Skin of body (tissue), 1 donor: ENCODE measurements at regions not wholly inside any gene's neighbourhood (a gene's known extent, or its start where the extent isn't known, plus 50 kb on each side); places are given as distances from the start of the nearest gene placed in this dataset.

ENCODE experiments used
- DNase-seq: peaks from one replicate; lab custom pipeline; 2025; lab: John Stamatoyannopoulos, UW

DNA sequence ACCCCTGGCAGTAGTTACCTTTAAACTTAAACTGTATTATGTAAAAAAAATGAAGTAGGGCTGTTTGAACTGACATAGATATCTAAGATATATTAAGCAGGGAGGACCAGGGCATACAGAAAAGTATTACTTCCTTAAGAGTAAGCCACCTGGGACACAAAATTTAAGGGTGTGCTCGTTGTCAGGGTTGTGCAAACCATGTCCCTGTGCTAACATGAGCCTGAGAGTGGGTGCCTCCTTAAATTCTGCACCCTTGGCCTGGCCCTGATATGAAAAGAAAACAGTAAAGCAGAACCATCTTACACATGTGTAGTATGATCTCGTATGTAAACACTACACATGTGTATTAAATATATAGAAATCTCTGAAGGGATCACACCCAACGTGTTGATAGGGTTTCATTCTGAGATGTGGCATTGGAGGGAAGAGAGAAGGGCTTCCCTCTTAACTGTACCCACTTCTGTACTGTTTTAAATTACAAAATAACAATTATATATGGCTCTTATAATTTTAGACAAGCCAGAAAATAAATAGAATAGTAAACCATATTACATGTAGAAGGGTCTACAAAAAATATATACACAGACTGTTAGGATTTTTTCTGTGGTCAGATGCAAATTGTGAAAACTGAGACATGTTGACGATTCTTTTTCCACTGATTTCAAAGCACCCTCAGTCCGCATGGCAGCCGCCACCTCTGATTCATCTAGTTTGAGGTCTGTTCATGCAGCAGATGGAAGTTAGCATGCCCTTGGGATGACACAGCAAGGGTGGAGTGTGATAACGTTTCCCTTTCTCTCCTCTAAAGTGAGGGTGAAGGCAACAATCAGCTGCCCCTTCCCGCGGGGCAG, 400.8 kb upstream of the PROK2 start:
- DNase-seq: no peak

DNA sequence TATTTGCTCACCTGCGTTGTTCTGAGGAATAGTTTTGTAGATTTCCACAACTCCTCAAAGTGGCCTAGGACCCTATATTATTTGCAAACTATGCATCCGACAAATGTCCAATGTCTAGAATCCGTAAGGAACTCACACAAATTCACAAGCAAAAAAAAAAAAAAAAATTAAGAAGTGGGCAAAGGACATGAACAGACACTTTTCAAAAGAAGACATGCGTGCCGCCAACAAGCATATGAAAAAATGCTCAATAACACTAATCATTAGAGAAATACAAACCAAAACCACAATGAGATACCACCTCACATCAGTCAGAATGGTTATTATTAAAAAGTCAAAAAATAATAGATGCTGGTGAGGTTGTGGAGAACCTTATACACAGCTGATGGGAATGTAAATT, 398.5 kb upstream of the PROK2 start:
- no peak for DNase-seq

DNA sequence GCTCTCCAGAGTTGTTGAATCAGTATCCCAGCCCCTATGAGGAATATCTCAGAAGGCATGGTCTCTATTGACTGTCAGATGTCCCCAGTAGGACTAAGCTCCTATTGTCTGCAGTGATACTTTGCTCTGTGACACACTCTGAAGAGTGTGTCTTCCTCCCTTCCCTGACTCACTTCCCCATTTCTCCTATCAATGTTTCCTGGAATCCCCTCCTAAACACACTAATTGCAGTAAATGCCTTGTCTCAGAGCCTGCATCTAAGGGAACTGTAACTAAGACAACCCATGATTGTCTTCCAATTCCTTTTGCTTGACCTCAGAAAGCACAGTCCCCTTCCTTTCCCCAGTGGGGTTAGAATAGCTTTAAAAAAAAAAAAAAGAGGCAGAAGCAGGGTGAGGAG, 397.3 kb upstream of the PROK2 start:
- DNase-seq: no peak

DNA sequence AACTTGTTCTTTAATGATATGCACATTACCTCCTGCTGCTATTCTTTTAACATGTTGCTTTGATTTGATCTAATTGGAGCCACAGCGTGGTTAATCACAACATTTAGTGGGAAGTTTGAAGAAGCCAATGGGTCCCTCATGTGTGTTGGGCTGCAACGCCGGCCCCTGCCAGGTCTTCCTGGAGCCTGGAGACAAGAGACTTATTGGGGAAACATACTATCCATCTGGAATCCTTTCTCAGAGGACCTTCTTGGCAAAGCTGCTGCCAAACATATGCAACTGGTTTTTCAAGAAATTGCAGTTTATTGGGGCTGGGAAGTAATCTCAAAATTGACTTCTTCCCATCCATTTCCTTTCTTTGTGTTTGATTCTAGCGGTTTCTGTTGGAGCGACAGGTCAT, 396.3 kb upstream of the PROK2 start:
- peak; percentile 95 for DNase-seq

DNA sequence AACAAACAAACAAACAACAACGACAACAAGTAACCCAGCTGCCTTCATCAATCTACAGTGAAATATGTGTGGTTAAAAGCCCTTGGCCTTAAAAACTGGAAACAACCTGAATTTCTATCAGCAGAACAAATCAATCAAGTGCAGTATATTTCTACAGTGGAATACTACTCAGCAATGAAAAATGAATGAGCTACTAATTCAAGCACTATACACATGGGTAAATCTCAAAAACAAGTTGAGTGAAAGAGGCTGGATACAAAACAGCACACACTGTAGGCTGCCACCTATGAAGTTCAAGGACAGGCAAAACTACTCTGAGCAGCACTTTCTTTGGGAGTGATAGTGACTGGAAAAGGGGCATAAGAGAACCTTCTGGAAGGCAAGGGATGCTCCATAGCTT, 395.5 kb upstream of the PROK2 start:
- DNase-seq: no peak

DNA sequence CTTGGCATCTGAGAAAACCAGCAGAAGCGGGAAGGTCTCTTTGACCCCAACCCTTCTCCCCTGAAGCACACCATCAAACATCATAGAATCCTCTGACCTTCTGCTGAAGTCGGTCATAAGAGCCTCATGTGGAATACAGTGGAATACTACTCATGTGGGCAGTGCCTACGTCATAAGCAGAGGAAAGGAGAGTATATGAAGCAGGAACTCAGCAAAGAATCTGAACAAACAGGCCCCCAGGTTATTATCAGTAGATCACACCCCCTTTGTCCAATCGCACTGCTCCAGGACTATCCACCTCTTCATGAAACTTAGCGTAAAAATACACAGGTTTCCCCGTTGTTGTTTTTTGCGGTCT, 394.1 kb upstream of the PROK2 start:
- DNase-seq: no peak

DNA sequence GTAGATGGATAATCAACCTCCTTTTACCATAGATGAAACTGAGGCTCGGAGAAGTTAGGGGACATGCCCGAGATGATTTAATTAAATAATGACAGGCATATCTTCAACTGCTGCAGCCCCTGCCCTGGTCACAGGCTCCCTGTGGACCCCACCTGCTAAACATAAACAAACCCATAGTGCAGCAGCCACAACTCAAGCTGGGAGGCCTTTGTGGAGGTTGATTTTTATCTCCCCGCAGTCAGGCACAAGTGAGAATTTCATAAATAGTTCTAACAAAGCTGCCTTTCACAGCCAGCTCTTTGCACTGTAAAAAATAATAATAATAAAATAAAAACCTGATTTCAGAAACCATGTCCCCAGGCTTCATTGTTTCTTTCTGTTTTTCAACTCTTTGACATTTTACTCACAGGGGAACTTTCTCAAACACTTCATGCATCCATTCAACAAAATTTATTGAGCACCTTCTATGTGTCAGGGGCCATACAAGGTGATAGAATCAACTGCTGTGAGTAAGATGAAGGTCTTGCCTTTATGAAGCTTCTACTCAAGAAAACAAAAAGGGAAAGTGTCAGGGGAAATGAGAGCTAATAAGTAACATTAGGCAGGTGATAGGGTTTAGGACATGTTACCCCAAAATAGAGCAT, 393.6 kb upstream of the PROK2 start:
- DNase-seq: no peak

DNA sequence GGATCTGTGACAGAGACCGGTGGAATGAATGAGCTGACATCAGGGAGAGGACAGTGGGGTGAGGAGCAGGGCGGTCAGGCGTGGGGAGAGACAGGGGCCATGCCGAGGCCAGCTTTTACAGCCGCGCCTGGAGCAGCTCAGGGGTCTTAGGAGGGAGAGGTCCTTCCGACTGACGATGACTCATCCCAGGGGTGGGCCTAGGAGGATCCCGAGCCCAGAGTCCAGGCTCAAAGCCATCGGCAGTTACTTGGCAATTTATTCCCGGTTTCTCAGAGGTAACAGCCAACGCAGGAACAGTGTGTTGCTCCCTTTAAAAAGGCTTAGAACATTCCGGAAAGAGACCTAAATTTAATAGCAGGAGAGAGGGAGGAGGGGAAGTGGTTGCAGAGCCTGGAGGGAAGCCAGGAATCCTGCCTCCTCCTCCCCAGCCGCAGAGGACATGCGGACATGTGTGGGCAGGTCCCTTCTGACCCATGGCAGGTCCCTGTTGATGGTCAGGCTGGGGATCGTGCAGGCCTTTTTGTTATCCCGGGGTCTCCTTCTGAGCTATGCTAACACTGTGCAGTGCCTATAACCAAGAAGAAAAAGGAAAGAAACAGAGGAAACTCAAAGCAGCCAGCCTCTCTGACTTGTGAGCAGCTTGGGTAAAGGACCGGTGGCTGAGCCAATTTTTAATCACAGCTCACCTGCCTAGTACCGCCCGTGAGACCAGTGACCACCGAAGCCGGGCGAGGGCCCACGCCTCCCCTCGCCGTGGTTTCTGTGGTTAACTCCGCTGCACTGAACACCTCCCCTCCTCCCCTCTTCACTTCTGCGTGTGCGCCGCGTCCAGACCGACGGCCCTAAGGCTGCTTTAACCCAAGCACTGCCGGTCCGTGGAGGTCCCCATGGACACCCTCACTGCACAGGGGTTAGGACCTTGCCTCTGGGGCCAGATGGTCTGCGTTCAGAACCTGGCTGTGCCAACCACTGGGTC, 392.4 kb upstream of the PROK2 start:
- DNase-seq: peak; percentile 29

DNA sequence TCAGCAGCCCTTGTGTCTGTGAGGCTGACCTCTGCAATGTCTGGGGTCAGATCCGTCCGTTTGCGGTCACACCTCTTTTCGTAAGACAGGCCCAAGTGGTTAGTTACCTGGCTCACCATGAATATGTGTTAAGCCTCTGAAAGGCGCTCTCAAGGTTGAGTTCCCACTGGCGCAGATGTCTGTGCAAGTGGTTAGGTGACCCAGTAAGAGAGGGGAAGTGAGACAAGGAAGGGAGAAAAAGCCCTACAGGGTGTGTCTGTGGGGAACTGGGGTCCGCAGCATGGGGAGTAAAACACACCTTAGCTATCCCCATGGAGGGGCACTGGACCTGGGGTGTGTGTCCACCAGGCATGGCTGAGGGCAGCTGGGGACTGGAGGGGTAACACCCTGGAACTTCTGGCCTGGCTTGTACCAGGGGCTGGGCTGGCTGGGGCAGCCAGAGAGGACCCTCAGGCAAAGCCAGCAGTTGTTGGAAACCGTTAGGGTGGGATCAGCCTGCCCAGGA, 391.6 kb upstream of the PROK2 start:
- DNase-seq: no peak

DNA sequence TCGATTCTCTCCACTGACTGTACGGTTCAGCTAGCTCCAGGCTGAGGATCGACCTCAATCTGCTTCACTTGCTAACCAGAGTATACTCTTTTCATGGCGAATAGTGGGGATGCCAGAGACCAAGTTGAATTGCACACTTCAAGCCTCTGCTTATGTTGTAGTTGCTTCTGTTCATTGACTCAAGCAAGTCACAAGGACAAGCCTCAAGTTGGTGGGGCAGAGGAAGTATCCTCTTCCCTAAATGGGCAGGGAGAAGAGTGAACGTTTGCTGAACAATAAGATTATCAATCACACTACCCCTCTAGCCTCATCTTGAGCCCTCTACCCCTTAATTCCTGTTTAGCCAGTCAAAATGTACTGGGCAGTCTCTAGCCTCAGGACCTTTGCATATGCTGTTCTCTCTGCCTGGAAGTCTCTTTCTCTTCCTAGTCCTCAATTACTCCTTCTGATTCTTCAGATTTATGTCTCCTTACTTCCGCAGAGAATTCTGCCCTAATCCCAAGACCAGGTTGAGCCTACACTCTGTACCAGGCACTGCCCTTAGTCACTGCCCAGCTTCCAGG, 390.4 kb upstream of the PROK2 start:
- DNase-seq: no peak

DNA sequence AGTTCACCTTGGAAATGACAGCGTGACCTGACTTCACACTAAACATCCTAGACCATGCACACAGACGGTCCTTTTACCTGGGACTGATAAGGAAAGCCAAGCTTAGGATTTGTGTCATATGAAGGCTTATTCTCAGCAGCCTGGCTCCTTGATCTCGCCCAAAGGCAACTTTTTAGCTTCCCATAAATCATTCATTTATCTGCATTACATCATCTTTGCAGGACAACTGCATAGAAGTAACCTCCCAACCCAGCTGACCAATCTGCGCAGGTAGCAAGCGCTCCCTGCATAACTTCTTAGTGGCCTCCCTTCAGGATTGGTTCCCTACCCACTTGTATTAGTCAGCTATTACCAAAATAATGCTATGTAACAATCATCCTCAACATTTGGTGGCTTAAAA, 389.9 kb upstream of the PROK2 start:
- DNase-seq: no peak

DNA sequence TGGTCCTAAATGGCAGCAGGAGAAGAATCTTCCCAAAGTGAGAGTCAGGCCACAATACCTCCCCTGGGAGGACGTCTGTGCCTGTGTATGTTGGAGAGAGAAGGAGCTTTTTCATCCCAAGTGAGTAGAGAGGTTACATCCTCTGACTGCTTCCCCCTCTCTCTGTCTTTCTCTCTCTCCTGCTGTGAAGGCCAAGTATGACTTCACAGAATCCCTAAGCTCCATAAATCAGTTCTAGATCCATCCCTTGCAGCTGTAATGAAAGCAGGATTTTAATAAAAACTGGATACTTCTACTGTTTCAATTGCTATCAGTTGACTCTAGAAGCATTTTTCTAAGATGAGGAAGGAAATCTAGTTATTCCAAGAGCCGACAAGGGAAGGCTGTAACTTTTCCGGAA, 389.1 kb upstream of the PROK2 start:
- DNase-seq: peak; percentile 90

DNA sequence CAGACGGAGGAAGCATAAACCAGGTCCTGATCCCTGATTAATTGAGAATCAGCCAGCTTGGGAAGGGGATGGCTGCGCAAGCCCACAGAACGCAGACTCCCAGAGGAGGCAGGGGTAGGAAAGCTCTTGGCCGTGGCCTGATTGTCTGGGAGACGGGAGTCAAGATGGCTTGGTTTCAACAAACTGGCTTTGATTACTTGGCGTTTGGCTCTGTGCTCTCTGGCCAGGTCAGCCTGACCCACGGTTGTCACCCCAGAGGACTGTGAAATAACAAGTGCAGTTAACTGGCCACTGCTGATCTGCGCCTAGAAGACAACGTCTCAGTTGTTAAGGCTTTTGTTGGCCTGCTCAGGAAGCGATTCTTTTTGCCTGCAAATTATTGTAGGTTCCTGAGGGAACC, 387.0 kb upstream of the PROK2 start:
- DNase-seq: no peak

DNA sequence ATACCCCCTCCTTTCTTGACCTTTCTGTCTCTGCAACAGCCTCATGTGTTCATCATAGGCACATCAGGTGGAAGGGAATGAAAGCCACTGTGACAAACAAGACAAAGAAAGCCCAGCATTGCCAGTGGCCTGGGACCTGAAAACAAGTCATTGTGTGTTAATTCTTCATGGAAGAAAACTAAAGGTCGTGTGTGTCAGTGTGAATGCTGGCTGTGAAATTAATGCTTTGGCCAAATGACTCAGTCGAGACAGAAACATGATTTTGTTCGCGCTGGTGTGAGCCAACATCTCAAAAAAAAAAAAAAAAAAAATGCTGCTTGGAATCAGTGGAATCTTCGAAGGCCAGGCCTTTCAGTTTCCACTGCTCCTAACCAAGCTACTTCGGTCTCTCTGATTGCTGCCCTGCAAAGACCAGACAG, 386.5 kb upstream of the PROK2 start:
- DNase-seq: peak; percentile 39

DNA sequence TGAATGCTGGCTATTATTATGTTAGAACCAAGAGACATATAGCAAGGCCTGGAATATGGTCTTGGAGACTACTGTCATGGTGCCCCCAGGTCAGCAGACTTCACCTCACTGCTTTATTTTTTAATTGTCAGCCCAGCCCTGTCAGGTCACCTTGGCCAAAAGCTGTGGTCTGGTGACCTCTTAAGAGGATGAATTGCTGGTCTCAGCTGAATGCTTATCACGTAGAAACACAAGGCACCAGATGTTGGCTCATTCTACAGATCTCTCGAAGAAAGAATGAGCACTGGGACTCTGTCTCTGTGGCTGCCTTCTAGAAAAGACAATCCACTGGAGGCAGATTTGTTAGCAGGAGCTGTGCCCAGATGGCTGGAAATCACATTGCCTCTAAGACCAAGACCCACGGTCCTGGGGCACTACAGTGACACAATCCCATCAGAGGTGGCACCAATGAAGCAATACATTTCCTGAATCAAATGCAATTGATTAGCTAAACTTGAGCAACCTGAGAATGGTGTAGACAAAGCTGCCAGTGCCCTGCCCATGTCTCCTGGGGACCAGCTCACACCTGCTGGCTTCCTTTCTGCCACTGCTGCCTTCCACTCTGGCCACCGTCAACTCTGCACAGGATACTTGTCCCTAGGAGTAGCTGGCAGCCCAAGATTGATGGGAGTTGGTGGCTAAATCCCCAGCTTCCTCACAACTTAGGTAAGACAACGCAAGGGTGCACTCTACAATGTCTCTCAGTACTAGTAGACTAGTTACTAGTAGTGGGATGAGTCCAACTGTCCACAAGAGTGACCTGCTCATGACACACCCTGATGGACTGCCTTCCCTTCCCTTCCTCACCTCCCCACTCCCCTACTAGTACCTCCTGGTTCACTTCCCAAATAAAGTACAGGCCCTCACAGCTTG, 384.9 kb upstream of the PROK2 start:
- DNase-seq: no peak

DNA sequence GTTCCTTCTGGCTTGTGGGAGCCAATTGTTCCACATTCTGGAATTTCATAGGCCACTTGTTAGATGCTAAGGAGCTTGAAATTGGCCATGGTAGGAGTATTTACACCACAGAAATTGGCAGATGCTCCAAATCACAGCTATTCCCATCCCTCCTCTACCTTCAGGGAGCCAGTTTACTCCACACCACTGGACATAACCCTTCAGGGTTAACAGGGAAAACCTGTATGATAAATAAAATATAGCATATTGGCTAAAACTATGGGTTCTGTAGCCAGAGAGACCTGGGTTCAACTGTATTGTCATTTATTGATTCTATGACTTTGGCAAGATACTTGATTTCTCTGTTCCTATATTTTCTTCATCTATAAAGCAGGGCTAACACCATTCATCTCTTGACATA, 384.2 kb upstream of the PROK2 start:
- DNase-seq: no peak

DNA sequence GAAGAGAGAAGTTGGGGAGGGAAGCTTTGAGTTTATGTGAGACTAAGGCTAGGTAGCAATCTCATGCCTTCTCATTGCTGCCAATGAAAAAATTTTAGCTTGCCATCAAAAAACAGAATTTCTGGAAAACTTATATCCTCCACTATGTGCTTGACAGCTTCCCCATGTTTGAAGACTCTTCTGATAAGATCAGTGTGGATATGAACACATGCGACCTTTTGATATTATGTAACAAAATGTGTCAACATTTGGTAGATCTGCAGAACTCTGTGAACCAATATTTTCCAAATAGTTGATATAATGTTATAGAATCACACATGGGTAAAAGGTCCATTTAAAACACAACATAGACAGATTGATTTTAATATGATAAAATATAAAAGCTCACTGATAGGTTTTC, 380.9 kb upstream of the PROK2 start:
- DNase-seq: no peak

DNA sequence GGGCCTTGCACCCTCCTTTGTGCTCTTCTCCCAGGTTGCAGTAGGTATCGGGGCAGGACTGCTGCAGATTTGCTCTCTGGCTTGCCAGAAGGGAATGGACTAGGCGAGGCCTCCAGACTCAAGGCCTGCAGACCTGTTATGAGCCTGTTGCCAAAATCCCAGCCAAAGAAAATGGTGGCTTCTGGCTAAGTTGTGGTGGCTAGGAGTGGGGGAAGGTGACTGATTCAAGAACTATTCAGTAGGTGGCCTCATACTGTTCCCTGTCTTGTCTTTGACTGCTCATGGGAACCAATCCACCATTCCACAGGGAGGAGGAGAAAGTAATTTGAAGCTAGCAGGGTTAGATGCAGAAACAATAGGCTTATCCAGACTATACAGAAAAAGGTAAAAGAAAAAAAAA, 380.4 kb upstream of the PROK2 start:
- DNase-seq: no peak

DNA sequence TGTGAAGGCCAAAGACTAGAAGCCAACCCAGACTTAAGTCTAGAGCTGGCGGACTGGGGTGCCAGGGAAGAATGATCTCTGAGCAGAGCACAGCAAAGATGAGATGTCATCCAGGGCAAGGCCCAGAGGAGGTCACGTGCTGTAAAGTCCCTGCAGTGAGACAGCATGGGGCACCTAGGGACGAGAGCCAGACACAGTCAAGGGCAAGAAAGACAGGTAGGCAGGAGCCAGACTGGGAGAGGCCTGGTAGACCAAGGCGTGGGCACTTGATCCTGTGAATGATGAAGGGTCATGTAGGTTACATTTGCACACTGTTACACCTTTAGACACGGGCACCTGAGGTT, 379.7 kb upstream of the PROK2 start:
- no peak for DNase-seq

DNA sequence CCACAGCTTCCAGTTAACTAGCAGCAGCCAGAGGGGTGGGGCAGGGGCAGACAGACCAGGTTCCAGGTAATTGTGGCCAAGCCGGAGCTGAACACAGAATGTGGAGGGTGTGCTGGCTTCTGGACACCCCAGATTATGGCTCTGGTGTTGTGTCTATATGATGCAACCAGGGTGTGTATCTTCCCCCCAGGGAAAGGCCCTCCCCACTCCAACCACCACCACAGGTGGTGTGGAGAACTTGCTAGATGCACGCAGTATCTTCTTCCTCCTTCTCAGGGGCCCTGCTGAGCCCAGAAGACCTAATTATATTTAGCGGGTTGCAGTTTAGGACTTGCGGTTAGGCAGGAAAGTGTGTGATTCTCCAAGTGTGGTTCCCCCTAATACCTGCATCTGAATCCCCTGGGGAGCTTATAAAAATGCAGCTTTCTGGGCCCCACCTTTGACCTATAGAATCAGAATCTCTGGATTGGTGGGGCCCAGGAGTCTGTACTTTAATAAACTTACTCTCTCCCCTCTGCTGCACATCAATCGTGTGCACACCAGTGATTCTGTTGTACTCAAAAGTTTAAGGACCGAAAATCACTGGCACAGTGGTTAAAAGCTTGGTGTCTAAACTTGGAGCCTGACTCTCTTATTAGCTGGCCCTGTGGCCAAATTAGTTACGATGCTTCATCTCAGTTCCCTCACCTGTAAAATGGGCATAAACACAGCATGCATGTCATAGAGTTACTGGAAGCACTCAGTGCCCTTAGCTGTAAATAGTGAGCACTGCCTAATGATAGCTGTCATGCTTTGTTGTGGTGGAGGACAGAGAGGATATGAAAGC, 379.1 kb upstream of the PROK2 start:
- DNase-seq: no peak
